A549 (cell line): ENCODE measurements at regions not wholly inside any gene's neighbourhood (a gene's known extent, or its start where the extent isn't known, plus 50 kb on each side); places are given as distances from the start of the nearest gene placed in this dataset.

ENCODE experiments used
- ATAC-seq, 2 experiments: fragments of 200-7000 bp in 1 of 2; fragments of >200 bp in 1 of 2; cut with Nextera tagmentation in 1 of 2; cut with Tn5 transposase in 1 of 2; 3 replicates each; pipeline versions ENCODE4 v1.8.0 to v1.9.1; 2018 to 2020; ENCODE audit warnings: mild to moderate bottlenecking in 1 of 2, moderate library complexity in 1 of 2
- CTCF ChIA-PET: fragments of 300-600 bp; sonication (Branson Sonifier 250); formaldehyde crosslinking; extraction: SDS; loops from one replicate; lab custom pipeline; 2021; ENCODE audit warnings: antibody characterized with exemption, inconsistent platforms; lab: Yijun Ruan, JAX
- POLR2A ChIA-PET: fragments of 350-600 bp; formaldehyde crosslinking; extraction: SDS; loops from one replicate; lab custom pipeline; 2021; ENCODE audit warnings: antibody characterized with exemption, inconsistent platforms; lab: Yijun Ruan, JAX
- DNase-seq, 2 experiments: peaks; one replicate each; pipeline versions ENCODE4 v3.0.0 to v3.0.0-alpha.2; 2011 to 2016; ENCODE audit warnings: low read depth in 1 of 2, low spot score in 1 of 2
- FAIRE-seq: peaks from 2 replicates; lab custom pipeline; 2011; peaks lifted over from hg19 to GRCh38; lab: Jason Lieb, UNC
- H3K27ac ChIP-seq, 2 experiments: fragments of >200 bp; sonication (Bioruptor Twin); formaldehyde crosslinking; 3 replicates each; pipeline ENCODE4 v1.5.1; 2016 to 2017
- H3K4me1 ChIP-seq: fragments of >200 bp; sonication (Bioruptor Twin); formaldehyde crosslinking; 3 replicates; pipeline ENCODE4 v1.6.1; 2016
- H3K4me2 ChIP-seq: fragments of >200 bp; sonication (Bioruptor Twin); formaldehyde crosslinking; 3 replicates; pipeline ENCODE4 v1.6.1; 2016
- H3K4me3 ChIP-seq: fragments of >200 bp; sonication (Bioruptor Twin); formaldehyde crosslinking; 3 replicates; pipeline ENCODE4 v1.5.1; 2016
- H3K9me3 ChIP-seq: fragments of >200 bp; sonication (Bioruptor Twin); formaldehyde crosslinking; 3 replicates; pipeline ENCODE4 v1.6.1; 2016
- BCL3 ChIP-seq: fragments of >200 bp; sonication (Bioruptor Twin); formaldehyde crosslinking; IDR thresholded peaks from 3 replicates; pipeline ENCODE4 v1.6.1; 2016
- BHLHE40 ChIP-seq: IDR thresholded peaks from 2 replicates; pipeline ENCODE4 v1.6.1; 2012; ENCODE audit warnings: low read depth, low read length, inconsistent platforms
- CBX8 ChIP-seq: fragments of 200-600 bp; sonication (generic); IDR thresholded peaks from 2 replicates; pipeline ENCODE4 v1.6.1; 2016
- CEBPB ChIP-seq, 2 experiments: fragments of >200 bp in 1 of 2; sonication (Bioruptor Twin) in 1 of 2; formaldehyde crosslinking in 1 of 2; IDR thresholded peaks; 2 replicates each; pipeline ENCODE4 v1.6.1; 2012 to 2016
- CHD2 ChIP-seq: fragments of 150-350 bp; IDR thresholded peaks from 2 replicates; pipeline ENCODE4 v1.6.1; 2014; ENCODE audit warnings: low read length; ENCODE audit not compliant: partially characterized antibody
- EP300 ChIP-seq, 2 experiments: fragments of >200 bp; sonication (Bioruptor Twin); formaldehyde crosslinking; IDR thresholded peaks; 2 replicates in 1 of 2; 3 replicates in 1 of 2; pipeline ENCODE4 v1.6.1; 2016 to 2017
- FOSB ChIP-seq: fragments of 250-450 bp; sonication (Bioruptor Pico); IDR thresholded peaks from 2 replicates; pipeline ENCODE4 v1.5.0; 2020; ENCODE audit warnings: mild to moderate bottlenecking, moderate library complexity
- HDAC2 ChIP-seq: fragments of 200-600 bp; sonication (generic); IDR thresholded peaks from 2 replicates; pipeline ENCODE4 v1.6.1; 2016
- HOXA7 ChIP-seq: fragments of 250-450 bp; sonication (Bioruptor Pico); IDR thresholded peaks from 2 replicates; pipeline ENCODE4 v1.5.0; 2020; ENCODE audit warnings: mild to moderate bottlenecking, moderate library complexity
- HOXB13 ChIP-seq: fragments of 250-450 bp; sonication (Bioruptor Pico); IDR thresholded peaks from 2 replicates; pipeline ENCODE4 v1.5.0; 2020; ENCODE audit warnings: low read depth, mild to moderate bottlenecking, moderate library complexity
- HOXB5 ChIP-seq: fragments of 250-450 bp; sonication (Bioruptor Pico); IDR thresholded peaks from 2 replicates; pipeline ENCODE4 v1.5.0; 2020; ENCODE audit warnings: mild to moderate bottlenecking, moderate library complexity
- KDM1A ChIP-seq: fragments of 200-600 bp; sonication (generic); IDR thresholded peaks from 2 replicates; pipeline ENCODE4 v1.6.1; 2016; ENCODE audit warnings: low read depth, mild to moderate bottlenecking
- MAFK ChIP-seq: fragments of 450-650 bp; IDR thresholded peaks from 2 replicates; pipeline ENCODE4 v1.6.1; 2014; ENCODE audit not compliant: partially characterized antibody
- MAX ChIP-seq: IDR thresholded peaks from 2 replicates; pipeline ENCODE4 v1.6.1; 2012
- MAZ ChIP-seq: fragments of 150-350 bp; IDR thresholded peaks from 2 replicates; pipeline ENCODE4 v1.6.1; 2014; ENCODE audit warnings: antibody characterized with exemption, low read depth, low read length, borderline replicate concordance
- NFE2L2 ChIP-seq: fragments of 150-350 bp; conservative IDR thresholded peaks from 2 replicates; pipeline ENCODE4 v1.6.1; 2014; ENCODE audit warnings: low read length
- PBX3 ChIP-seq: IDR thresholded peaks from 2 replicates; pipeline ENCODE4 v1.6.1; 2012
- SREBF2 ChIP-seq: fragments of 450-650 bp; IDR thresholded peaks from 2 replicates; pipeline ENCODE4 v1.6.1; 2014; ENCODE audit warnings: mild to moderate bottlenecking, moderate library complexity
- TFCP2L1 ChIP-seq: fragments of 250-450 bp; sonication (Bioruptor Pico); IDR thresholded peaks from 2 replicates; pipeline ENCODE4 v1.5.0; 2021; ENCODE audit warnings: mild to moderate bottlenecking
- ZNF302 ChIP-seq: fragments of 250-450 bp; sonication (Bioruptor Pico); IDR thresholded peaks from 2 replicates; pipeline ENCODE4 v1.9.0; 2021; ENCODE audit warnings: inconsistent platforms, mild to moderate bottlenecking, moderate library complexity
- ZSCAN20 ChIP-seq: fragments of 250-450 bp; sonication (Bioruptor Pico); IDR thresholded peaks from 2 replicates; pipeline ENCODE4 v1.8.0; 2022; ENCODE audit warnings: mild to moderate bottlenecking, moderate library complexity
- WGBS: methylation state at CpG from one replicate; pipeline ENCODE4 v1.1.6; 2017; ENCODE audit errors: missing lambda C conversion rate; 5-methylcytosine and 5-hydroxymethylcytosine counted together
- TF ChIP-seq, protein P1 (sequence below): IDR thresholded peaks from 2 replicates; pipeline ENCODE4 v1.6.1; 2012; ENCODE audit warnings: low read depth, borderline replicate concordance
- TF ChIP-seq, protein P2 (sequence below): fragments of 450-650 bp; IDR thresholded peaks from 2 replicates; pipeline ENCODE4 v1.6.1; 2014; ENCODE audit warnings: antibody characterized with exemption
- TF ChIP-seq, protein P3 (sequence below): fragments of >200 bp; sonication (Bioruptor Twin); formaldehyde crosslinking; IDR thresholded peaks from 3 replicates; pipeline ENCODE4 v1.5.1; 2016

DNA sequence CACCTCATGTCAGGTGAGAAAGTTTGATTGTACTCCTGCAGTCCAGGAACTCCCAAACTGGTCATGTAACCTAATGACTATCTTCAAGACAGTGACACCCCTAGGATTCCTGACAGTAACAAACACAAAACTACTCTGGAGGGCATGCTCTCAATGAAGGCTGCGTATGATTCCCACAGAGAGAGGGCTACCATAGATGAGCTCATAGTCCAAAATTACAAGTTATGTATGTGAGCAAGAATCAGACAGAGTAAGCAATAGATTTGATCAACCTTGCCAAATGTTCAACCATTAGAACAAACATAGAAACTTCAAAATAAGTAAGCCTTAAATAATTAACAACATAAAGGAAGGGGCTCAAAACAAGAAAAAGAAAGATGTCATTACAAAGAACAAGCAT is 158.1 kb downstream of the COPRS start:
- Histone ChIP-seq H3K4me2 (no peak overlapping the region), H3K9me3 (no peaks in the 10 kb centered on the region), H3K4me3 (no peak overlapping the region)
- 55% methylated on average over 1 of the region's 1 CpG for WGBS
- CTCF ChIA-PET = interaction anchor here (0.7 to 1.6 kb wide), 2 partner anchors 8 to 16 kb away, joined by 3 to 4 read pairs; no protein-coding TSS in a partner anchor
- DNase-seq (no peak), FAIRE-seq (no peak), ATAC-seq (no peak)
- no peak for TF ChIP-seq HOXB13
- TF ChIP-seq NFE2L2 = no peak
- no peak for TF ChIP-seq PBX3
- TF ChIP-seq MAZ = no peak
- TF ChIP-seq, protein P1, sequence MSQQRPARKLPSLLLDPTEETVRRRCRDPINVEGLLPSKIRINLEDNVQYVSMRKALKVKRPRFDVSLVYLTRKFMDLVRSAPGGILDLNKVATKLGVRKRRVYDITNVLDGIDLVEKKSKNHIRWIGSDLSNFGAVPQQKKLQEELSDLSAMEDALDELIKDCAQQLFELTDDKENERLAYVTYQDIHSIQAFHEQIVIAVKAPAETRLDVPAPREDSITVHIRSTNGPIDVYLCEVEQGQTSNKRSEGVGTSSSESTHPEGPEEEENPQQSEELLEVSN = no peak
- TF ChIP-seq, protein P2, sequence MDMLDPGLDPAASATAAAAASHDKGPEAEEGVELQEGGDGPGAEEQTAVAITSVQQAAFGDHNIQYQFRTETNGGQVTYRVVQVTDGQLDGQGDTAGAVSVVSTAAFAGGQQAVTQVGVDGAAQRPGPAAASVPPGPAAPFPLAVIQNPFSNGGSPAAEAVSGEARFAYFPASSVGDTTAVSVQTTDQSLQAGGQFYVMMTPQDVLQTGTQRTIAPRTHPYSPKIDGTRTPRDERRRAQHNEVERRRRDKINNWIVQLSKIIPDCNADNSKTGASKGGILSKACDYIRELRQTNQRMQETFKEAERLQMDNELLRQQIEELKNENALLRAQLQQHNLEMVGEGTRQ = no peak
- TF ChIP-seq SREBF2 = no peak
- TF ChIP-seq HOXA7 (CRISPR knock-in tag) = no peak
- TF ChIP-seq, all 56 proteins: peak for 0
- no peak overlapping the region for H3K27ac ChIP-seq
- H3K4me1 ChIP-seq = no peaks in the 10 kb centered on the region
- POLR2A ChIA-PET = no interaction called here

DNA sequence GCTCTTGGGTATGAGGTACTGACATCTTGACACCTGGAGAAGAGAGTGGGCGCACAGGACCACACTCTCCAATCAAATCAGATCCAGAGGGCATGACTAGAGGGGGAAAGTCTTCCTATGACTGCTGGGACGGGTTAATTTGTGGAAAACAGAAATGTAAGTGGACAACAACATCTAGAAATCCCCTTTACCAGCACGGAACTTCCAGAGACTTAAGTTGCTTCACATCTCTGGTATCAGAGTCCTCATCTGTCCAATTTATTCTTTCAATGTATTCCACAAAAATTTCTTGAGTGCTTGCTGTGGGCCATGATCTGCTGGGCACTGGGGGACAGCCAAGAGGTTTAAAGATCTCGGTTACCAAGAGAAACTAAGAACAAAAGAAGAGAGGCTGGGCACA is 159.2 kb downstream of the COPRS start:
- ChIA-PET CTCF (interaction anchor here (1.2 to 1.7 kb wide), 3 partner anchors 15 to 143 kb away, joined by 3 to 4 read pairs (median 3); no protein-coding TSS in a partner anchor), POLR2A (no interaction called here)
- Histone ChIP-seq H3K4me3 (no peak overlapping the region), H3K27ac (no peak overlapping the region), H3K4me1 (no peaks in the 10 kb centered on the region), H3K9me3 (no peaks in the 10 kb centered on the region), H3K4me2 (no peak overlapping the region)
- WGBS = 37% methylated on average over 4 of the region's 4 CpGs
- TF ChIP-seq, protein P3, sequence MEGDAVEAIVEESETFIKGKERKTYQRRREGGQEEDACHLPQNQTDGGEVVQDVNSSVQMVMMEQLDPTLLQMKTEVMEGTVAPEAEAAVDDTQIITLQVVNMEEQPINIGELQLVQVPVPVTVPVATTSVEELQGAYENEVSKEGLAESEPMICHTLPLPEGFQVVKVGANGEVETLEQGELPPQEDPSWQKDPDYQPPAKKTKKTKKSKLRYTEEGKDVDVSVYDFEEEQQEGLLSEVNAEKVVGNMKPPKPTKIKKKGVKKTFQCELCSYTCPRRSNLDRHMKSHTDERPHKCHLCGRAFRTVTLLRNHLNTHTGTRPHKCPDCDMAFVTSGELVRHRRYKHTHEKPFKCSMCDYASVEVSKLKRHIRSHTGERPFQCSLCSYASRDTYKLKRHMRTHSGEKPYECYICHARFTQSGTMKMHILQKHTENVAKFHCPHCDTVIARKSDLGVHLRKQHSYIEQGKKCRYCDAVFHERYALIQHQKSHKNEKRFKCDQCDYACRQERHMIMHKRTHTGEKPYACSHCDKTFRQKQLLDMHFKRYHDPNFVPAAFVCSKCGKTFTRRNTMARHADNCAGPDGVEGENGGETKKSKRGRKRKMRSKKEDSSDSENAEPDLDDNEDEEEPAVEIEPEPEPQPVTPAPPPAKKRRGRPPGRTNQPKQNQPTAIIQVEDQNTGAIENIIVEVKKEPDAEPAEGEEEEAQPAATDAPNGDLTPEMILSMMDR = no peak
- TF ChIP-seq BCL3 (no peak), HOXB5 (CRISPR knock-in tag) (no peak), PBX3 (no peak), MAFK (no peak), CBX8 (no peak), ZSCAN20 (no peak), BHLHE40 (no peak), ZNF302 (no peak), TFCP2L1 (no peak), CEBPB (IDR thresholded peaks at IDR 0.05) (no peak), FOSB (no peak), MAX (no peak), KDM1A (no peak), EP300 (IDR thresholded peaks at IDR 0.05) (no peak), HDAC2 (no peak), CHD2 (no peak)
- FAIRE-seq (no peak), ATAC-seq (no peak), DNase-seq (no peak)
